T-helper 9 cell (primary cell): ENCODE measurements at regions not wholly inside any gene's neighbourhood (a gene's known extent, or its start where the extent isn't known, plus 50 kb on each side); places are given as distances from the start of the nearest gene placed in this dataset.

Experiments
- DNase-seq: peaks from one replicate; pipeline ENCODE4 v3.0.0-alpha.2; 2020

DNA sequence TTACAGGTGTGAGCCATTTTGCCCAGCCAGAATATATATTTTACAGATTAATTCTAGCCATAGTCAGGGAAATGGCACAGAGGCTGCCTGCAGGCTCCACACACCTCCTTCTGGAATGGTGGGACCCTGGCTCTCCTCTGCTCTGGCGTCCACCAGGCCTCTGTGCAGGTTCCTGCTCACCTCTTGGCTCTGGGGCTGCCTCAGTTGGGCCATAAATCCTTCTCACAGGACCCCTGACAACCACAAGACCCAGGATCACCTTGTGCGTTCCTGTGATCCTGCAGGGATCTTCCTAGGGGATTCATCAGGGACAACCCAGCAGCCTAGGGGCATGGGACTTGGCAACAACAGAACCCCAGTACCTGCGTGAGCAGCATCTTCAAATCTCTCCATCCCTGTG, 93.0 kb upstream of the FSTL4 start:
- no peak for DNase-seq

DNA sequence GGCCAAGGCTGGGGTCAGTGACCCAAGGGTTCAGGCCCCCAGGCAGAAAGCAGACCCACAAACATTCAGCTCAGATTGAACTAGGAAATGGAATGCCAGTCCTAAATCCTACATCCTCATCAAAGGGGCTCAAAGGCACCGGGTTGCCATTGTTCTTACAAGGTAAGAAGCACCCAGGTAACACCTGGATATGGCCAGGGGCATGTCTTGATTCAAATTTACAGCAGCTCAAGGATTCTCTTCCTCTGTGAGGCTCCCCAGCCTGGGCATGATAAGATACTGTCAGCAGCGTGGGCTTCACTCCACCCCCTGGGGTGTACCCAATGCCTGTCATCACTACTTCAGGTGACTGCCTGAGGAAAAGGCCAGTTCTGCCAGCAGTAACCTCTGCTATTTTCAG, 92.1 kb upstream of the FSTL4 start:
- no peak for DNase-seq

DNA sequence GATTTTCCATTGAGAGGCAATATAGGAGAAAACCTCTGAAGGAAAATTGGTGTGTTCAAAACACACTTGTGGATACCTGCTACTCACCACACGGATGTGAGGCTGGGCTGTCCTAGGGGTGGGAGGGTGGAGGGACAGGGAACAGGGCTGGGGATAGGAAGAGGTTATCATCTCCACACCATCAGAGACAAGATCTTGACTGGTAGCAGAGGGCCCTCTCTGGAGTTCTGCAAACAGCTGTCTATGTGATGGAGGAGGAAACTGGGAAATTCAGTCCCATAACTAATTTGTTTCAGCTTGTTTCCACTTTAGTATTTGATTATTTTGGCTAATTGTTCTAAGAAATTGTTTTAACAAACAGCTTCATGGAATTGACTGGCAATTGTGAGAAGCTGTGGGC, 91.6 kb upstream of the FSTL4 start:
- DNase-seq, result no peak

DNA sequence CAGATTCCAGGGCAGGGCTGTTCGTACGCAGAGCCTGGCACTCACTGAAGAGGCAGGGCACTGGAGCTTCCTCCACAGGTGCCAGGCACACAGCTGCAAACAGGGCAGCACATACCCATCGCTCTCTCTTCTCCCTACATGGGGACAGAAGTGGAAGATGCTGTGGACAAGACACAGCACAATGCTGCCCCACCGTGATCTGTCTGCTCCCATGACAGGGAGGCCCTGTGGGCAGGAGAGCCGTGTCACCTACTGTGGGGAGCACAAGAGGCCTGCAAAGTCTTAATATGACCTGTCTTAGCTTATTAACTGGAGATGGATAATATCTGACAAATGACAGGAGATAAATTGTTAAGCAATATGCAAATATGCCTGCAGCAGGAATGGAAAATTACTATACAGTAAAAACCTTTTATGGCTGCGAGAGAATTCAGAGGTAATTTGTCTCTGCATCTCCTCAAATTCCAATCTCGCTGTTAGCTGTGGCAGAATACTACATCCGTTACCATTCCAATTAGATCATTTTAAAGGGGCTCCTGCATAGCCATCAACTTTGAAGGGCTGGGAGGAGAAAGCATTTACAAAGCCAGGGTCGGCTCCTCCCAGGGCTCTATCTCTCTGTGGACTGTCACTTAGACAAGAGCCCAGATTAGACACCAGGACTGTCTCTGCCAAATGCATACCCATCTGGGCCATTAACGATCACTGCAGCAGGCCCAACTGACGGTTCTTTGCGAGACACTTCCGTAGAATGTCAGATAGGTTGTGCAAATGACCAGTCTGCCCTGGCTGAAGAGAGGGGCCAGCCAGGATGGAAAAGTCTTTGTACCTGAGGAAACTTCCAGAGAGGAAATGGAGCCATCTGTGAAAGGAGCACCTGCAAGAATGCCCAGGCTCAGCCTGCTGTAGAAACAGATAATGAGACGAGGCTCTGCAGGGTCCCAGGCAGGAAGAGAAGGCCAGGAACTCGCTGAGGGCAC, 90.7 kb upstream of the FSTL4 start:
- no peak for DNase-seq

DNA sequence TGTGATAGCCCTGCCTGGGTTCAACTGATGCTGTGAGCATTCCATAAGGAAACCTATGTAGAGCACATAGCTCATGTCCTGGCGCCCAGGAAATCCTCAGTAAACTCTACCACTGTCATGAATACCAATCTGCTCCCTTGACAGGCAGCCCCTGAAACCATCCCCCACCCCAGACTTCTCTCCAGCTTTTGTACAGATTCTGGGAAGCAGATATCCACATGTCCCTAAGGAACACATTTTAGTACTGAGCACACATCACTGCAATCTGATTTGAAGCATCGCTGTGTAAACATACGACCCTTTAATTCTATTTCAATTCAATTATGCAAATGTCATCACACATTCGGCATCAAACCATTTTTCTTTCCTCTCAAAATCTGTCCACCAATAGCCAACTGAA, 89.5 kb upstream of the FSTL4 start:
- DNase-seq, result no peak

DNA sequence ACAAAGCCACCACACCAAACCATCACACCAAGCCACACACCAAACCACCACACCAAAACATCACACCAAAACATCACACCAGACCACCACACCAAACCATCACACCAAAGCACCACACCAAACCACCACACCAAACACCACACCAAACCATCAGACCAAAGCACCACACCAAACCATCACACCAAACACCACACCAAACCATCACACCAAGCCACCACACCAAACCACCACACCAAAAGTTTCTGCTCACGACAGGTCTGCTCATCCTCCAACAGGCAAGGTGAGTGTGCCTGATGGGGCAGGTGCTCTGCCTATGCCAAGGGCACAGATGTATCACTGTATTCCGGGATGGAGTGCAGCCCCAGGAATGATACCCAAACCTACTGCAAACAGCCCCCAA, 87.9 kb upstream of the FSTL4 start:
- DNase-seq, result no peak

DNA sequence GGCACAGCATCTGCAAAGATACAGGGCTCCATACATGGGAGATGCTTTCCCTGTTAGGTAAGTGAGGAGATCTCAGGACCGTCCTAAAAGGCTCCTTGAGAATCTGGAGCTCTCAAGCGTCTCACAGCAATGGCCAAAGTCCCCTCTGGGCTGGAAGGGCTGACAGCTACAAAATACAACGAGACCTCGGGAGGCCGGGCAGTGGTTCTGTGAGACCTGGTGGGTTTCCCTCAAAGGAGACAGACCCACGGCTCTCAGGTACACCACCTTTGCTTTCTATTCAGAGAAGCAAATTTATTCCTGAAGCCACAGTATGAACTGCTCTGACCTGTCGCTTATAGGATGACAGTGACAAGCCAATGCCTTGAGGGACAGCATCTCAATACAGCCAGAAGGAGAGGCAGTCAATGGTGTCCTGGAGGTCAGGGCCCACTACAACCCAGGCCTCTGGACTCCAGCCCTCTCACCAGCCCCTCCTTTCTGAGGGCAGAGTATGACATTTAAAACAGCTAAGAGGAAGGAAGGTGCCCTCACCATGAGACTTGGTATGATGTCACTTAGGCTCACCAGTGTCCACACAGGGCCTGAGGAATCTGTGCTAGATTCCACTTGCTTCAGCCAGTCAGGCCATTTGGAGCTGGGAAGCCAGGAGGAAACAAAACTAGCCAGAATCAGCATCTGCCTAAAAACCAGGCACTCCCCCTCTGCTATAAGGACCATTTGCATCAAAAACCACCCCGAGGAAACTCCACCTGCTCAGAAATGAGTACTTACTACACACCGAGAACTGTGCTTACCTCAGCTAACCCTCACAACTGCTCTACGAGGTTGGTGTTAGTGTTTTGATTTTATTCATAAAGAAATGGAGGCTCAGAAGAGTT, 86.5 kb upstream of the FSTL4 start:
- DNase-seq, result no peak

DNA sequence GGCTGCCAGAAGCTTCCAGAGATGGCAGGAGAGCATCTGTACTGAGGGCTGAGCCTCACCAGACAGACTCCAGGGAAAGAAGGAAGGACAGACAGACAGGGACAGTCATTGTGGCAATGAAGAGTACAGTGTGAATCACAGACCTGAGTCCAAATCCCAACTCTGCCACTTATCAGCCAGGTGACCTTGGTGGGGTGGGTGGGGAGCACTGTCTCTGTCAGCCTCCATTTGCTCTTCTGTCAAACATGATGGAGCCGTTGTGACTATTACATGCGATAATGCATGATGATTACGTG, 85.9 kb upstream of the FSTL4 start:
- no peak for DNase-seq

DNA sequence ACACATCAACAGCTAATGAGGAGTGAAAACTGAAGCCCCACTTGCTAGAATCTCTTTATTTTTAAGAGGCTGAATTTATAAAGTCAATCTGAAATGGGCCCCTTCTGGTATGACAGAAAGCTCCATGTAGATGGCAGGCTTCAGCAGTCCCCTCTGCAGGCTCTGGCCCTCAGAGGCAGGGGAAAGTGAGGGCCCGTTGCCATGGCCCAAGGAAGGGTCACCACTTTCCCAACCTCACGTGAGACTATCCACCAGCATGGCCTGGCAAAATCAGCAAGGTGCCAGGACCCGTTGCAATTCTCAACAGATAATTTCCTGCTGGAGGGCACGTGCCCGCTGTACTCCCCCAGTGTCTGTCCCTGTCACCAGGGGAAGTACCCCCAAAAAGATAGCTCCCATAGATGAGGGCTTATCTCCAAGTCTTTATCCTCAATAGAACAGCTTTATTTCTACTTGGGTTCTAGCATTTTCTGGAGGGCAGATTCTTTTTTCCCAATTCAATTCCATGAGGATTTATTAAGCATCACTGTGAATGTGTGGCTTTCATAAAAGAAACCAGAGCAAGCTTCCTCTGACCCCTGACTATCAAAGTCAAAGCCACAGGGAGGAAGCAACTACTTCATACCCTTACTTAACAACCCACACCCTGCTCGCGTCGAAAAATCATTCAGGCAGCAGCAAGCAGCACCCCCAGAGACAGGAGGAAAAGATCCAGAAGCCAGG, 85.4 kb upstream of the FSTL4 start:
- no peak for DNase-seq

DNA sequence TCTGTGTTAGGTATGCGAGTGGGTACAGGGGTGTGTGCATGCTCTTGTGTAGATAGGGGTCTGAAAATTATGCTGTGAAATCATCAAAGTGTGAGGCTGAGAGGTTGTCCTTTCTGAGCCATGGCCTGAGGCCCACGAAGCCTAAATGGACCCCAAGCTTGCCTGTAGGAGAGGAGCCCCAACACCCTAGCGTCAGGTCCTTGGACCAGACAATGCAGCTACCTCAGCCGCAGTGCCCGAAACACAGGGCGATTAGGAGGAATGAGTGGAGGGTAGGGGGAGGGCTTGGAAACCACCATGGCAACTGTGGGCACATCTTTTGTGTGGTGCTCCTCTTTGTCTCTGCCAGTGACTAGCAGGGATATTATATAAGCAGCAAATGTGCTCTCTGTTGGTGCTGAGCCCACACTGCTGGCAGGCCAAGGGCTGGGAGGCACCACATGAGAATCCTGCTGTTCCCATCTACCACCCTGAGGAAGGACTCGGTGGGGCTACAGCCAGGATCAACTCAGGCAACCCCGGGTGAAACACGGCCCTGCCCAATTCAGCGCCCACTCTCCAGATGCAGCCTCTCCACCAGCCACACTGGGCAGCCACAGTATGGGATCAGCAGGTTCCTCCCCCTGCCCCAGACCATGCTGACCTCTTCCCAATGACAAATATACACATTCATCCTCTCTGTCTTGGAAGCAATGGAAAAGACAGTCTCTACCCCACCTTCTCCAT, 84.6 kb upstream of the FSTL4 start:
- DNase-seq, result no peak

DNA sequence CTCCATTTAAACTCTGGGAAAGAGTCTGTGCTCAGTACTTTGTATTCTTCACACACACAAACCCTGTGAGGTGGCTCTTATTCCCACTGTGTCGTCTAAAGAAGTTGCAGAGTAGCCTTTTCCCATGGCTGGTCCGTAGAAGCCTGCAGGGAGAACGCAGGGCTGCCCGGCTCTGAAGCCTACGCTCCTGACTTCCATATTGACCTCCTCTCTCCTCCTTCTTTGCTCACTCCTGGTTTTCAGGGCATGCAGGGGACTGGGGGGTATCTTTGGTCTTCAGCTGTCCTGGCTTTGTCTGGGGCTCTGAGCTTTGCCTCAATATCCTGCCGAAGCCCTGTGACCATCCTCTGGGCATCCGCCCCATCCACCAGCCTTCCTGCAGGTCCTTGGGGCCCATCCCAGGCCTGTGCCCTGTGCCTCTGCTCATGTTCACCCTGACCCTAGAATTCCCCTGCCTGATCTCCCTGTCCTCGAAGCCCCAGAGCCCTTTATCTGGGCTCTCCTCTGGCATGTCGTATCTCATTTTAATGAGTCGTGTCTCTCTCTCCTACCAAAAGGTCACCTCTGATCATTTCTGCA, 83.8 kb upstream of the FSTL4 start:
- no peak for DNase-seq

DNA sequence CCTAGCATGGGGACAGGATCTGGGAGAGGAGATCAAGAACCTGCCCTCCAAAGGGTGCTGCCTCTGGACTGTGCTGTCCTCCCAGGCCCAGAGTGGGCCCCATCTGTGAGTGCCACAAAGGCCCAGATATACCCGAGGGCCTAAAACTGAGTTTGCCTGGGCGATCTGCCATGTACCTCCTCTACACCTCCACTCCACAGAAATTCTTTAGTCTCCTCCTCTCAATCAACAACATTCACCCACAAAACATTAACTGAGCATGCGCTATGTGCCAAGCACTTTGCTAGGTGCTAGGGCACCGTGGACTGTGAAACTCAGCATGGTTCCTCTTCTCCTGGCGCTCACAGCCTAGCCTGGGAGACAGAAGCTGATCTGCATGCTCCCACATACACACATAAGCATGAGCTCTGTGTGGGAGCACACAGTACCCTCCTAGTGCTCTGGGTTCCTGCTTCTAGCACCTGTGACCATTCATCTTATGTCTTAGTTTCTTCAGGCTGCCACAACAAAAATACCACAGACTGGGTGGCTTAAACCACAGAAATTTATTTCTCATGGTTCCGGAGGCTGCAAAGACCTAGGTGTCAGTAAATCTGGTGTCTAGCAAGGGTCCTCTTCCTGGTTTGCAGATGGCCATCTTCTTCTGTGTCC, 82.0 kb upstream of the FSTL4 start:
- no peak for DNase-seq

DNA sequence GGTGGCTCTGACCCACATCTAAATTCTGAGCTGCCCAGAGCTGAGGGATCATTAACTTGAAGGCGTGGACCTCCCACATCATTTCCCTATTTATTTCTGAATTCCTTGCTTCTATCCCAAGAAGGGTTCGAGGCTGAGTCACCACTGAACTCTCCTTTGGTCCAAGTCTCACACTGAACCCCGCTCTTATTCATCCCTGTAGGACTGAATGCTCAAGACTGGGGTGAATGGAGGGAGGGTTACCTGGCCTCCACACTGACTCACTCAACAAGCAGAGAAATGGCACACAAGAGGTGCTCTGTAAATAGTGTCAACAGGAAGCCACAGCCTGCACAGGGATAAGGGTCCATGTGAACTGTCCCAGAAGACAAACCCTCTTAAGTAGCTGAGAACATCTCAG, 79.1 kb upstream of the FSTL4 start:
- DNase-seq, result no peak

DNA sequence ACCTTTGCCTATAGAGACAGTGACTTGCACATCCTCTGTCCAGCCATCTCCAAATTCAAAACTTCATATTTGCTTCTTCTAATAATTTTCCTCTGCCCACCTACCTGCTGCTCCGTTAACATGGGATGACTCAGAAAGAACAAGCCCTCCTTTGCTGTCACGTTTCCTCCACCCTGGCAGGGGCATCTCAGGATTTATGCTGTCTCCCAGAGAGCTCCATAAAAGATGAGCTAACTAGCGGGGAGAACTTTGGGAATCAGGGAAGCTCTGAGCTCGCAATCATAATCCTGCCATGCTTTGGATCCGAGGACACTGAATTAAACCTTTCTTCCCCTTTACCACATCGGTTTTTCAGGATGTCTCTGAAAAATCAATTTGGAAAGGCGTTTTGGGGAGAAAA, 78.4 kb upstream of the FSTL4 start:
- DNase-seq, result no peak

DNA sequence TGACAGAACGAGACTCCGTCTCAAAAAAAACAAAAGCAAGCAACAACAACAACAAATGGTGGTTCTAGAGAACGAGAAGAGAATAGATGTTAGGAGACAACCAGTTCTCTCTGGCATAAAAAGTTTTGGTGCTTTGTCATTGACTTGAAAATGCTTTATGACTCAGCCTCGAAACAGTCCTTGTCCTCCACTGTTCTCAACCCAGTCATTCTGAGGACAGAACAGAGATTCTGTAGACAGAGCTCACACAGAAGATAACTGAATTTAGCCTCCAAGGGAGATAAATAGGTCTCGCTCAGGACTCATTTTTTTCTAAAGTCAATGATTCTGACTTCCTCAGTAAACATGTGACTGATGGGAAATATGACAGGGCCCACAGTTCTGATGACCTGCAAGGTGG, 76.0 kb upstream of the FSTL4 start:
- no peak for DNase-seq

DNA sequence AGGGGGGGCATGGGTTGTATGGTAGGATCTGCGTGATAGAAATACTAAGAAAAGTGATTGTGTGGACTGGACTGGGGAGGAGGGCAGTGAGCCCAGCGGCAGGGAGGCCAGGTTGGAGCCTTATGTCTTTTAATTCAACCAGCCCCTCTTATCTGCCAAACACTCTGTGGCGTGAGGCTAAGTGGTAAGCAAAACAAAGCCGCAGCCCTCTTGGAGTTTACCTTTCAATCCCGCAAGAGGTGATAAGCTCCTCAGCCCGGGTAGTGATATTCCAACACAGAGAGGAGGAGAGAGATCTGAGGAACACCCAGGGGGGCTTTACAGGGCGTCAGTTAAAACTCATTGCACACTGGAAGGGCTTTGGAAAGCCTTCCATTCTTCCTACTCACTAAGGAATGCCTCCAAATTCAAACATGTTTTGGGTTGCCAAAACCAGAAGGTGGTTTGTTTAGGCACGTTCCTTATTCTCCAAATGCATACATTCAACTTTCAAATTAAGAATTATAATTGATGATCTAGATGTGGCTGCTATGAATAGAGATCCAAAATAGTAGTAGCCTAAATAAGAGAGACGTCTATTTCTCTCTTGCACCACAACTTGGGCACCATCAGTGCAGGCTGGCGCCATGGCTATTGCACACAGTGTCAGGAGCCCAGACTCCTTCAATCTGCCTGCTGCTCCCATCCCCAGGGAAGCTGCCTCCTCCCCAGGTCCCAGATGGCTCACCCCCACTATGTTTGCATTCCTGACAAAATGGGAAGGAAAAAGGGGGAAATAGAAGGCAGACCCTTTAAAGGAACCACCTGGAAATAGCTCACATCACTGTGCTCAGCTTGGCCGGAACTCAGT, 75.1 kb upstream of the FSTL4 start:
- DNase-seq, result no peak

DNA sequence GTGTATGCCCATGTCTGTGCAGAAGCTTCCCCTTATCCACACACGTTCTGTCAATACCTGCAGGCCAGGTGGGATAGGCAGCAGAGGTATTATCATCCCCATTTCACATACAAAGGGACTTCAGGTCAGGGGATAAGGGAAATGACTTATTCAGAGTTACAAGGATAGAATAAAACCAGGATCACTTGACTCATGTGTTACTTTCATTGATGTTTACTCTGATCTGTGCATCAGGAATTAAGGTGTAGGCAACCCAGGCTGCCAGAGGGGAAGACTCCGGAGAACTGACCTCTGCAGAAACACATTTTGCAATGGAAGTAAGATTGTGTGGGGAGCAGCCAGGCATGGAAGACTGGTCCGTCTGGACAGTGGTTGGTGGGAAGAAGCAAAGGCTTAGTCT, 74.2 kb upstream of the FSTL4 start:
- DNase-seq, result no peak

DNA sequence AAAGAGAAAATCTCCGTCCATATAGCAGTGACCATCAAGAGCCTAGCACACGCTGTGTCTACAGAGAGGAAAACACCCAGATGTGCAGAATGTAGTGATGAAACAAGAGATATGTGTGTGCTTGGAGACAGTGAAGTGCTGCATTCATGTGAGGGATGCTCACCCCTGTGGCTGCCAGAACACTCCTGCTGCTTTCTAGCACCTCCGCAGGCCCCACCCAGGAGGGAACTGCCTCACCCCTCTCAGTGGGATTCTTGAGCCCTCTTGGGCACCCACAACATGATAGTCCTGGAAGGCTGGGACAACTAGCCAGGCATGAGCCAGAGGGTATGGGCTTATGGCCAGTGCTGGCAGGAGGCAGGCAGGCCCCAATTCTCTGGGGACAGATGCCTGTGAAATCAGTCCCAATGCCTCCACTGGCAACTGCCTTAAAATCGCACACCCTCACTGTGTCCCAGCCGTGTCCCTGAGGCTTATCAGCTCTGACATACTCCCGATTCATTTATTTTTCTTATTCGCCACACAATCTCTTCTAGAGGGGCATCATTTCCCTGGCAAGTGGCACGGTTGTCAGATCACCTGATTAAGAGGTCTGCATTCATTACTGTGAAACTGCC, 73.2 kb upstream of the FSTL4 start:
- DNase-seq, result no peak

DNA sequence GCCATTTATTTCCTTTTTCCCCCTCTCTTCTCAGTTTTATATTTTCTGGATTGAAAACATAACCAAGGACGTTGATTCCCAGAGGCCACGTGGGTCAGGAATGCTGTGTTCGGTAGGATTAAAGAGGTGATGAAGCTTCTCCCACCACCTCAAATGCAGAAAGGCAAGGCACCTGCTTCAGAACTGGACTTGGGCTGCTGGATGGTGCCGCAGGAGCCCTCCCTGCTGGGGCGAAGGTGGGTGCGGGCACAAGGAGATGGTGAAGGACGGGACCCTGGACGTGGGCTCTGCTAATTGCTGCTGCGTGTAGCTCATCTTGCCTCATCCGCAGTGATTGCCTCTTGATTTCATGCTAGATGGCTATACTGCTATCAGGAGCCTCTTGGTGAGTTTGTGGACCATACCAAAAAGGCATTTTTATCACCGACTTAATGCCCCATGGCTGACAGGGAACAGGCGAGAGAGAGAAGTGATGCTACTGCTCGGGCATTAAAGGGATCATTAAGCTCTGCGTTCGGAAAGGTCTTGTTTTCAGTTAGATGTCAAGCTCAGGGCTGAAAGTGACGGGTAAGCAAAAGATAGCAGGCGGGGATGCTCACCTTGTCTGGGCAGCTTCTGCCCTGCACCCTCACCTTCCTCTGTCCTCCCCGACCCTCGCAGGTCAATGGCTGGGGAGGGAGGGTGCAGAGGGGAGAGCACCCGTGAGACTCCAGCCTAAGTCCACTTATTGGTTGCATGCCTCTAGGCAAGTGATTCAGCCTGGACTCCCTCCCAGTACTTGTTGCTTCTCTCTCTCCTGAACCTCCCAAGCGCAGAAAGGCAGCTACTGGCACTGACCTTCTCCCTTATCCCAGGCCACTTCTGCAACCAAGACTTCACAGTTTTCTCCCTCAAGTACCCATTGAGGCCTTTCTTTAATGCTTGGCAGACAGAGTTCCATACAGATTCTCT, 71.6 kb upstream of the FSTL4 start:
- DNase-seq, result no peak
